ENCODE measurements at regions not wholly inside any gene's neighbourhood (a gene's known extent, or its start where the extent isn't known, plus 50 kb on each side); places are given as distances from the start of the nearest gene placed in this dataset.

DNA sequence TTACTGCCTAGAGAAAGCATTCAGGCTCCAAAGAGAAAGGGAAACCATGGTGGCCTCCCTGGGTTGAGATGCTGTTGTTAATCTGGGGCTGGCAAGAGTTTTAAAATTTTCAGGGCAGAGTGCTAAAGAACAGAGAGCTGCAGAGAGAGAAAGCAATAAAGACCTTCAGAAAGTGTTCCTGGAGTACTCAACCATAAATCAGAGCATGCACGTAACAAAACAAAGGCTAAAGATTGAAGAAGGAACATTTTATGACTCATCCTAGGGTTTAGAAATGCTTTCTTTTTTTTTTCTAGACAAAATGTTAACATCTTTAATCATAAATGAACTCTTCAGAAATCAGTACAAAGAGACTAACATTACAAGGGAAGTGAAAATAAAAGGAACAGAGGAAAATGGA, 562.3 kb upstream of the NDST4 start:
- TF ChIP-seq, protein P1, sequence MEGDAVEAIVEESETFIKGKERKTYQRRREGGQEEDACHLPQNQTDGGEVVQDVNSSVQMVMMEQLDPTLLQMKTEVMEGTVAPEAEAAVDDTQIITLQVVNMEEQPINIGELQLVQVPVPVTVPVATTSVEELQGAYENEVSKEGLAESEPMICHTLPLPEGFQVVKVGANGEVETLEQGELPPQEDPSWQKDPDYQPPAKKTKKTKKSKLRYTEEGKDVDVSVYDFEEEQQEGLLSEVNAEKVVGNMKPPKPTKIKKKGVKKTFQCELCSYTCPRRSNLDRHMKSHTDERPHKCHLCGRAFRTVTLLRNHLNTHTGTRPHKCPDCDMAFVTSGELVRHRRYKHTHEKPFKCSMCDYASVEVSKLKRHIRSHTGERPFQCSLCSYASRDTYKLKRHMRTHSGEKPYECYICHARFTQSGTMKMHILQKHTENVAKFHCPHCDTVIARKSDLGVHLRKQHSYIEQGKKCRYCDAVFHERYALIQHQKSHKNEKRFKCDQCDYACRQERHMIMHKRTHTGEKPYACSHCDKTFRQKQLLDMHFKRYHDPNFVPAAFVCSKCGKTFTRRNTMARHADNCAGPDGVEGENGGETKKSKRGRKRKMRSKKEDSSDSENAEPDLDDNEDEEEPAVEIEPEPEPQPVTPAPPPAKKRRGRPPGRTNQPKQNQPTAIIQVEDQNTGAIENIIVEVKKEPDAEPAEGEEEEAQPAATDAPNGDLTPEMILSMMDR (IDR thresholded peaks at IDR 0.05) = no peak
- TF ChIP-seq POLR2AphosphoS5 (IDR thresholded peaks at IDR 0.05) = no peak

All from esophagus muscularis mucosa (tissue), 3 donors.